Thoracic aorta (tissue), 2 donors: ENCODE measurements at regions not wholly inside any gene's neighbourhood (a gene's known extent, or its start where the extent isn't known, plus 50 kb on each side); places are given as distances from the start of the nearest gene placed in this dataset.
A peak's percentile ranks its signal among the peaks of the same experiment; 100 is the strongest.
"Not testable (repeated sequence)": the region's sequence is repeated elsewhere in the genome, so short reads cannot be mapped to it uniquely, and the experiment has no call there.

Source experiments
- ATAC-seq: fragments of 150-250 bp; one replicate; pipeline ENCODE4 v1.8.0; 2017; ENCODE audit warnings: low read depth; ENCODE audit not compliant: insufficient number of reproducible peaks, low FRiP score
- DNase-seq: peaks from one replicate; pipeline ENCODE4 v3.0.0-alpha.2; 2020; ENCODE audit warnings: low spot score
- H3K27ac ChIP-seq, 2 donors: fragments of 200-600 bp; sonication (generic); 1 replicate in 1 of 2; 2 replicates in 1 of 2; pipeline ENCODE4 v1.5.1; 2016; ENCODE audit warnings: mild to moderate bottlenecking in 2 of 2, moderate library complexity in 2 of 2
- H3K27me3 ChIP-seq: fragments of 200-600 bp; sonication (generic); replicated peaks from 2 replicates; pipeline ENCODE4 v1.6.0; 2016; ENCODE audit warnings: mild to moderate bottlenecking; ENCODE audit not compliant: insufficient read depth
- H3K36me3 ChIP-seq: fragments of 200-600 bp; sonication (generic); one replicate; pipeline ENCODE4 v1.5.1; 2016
- H3K4me1 ChIP-seq, 2 donors: fragments of 200-600 bp; sonication (generic); 1 replicate in 1 of 2; 2 replicates in 1 of 2; pipeline versions ENCODE4 v1.5.1 to v1.6.0; 2016; ENCODE audit warnings: low read depth in 2 of 2, mild to moderate bottlenecking in 1 of 2; ENCODE audit not compliant: control insufficient read depth in 1 of 2
- H3K4me3 ChIP-seq: fragments of 200-600 bp; sonication (generic); 2 replicates; pipeline ENCODE4 v1.5.1; 2016; ENCODE audit warnings: mild to moderate bottlenecking
- H3K9me3 ChIP-seq: fragments of 200-600 bp; sonication (generic); 2 replicates; pipeline ENCODE4 v1.5.1; 2016
- TF ChIP-seq, protein P1 (sequence below): fragments of 200-600 bp; sonication (generic); IDR thresholded peaks from one replicate; pipeline ENCODE4 v1.5.1; 2019; ENCODE audit warnings: antibody characterized with exemption

GRCh38 chr15:34514251-34514670, 69.2 kb downstream of the GOLGA8B start:
- no peaks in the 10 kb centered on the region for H3K36me3 ChIP-seq
- ATAC-seq (no peak), DNase-seq (no peak)
- H3K4me1 ChIP-seq, result peaks cover 0 to 6% of the 10 kb centered on the region in 2 donors
- TF ChIP-seq, protein P1, sequence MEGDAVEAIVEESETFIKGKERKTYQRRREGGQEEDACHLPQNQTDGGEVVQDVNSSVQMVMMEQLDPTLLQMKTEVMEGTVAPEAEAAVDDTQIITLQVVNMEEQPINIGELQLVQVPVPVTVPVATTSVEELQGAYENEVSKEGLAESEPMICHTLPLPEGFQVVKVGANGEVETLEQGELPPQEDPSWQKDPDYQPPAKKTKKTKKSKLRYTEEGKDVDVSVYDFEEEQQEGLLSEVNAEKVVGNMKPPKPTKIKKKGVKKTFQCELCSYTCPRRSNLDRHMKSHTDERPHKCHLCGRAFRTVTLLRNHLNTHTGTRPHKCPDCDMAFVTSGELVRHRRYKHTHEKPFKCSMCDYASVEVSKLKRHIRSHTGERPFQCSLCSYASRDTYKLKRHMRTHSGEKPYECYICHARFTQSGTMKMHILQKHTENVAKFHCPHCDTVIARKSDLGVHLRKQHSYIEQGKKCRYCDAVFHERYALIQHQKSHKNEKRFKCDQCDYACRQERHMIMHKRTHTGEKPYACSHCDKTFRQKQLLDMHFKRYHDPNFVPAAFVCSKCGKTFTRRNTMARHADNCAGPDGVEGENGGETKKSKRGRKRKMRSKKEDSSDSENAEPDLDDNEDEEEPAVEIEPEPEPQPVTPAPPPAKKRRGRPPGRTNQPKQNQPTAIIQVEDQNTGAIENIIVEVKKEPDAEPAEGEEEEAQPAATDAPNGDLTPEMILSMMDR, result no peak
- peak overlapping the region; percentile 79 for H3K4me3 ChIP-seq
- H3K27ac ChIP-seq, result peak overlapping the region; percentile 28 to 55
- H3K9me3 ChIP-seq, result no peaks in the 10 kb centered on the region
- no peaks in the 10 kb centered on the region for H3K27me3 ChIP-seq

DNA sequence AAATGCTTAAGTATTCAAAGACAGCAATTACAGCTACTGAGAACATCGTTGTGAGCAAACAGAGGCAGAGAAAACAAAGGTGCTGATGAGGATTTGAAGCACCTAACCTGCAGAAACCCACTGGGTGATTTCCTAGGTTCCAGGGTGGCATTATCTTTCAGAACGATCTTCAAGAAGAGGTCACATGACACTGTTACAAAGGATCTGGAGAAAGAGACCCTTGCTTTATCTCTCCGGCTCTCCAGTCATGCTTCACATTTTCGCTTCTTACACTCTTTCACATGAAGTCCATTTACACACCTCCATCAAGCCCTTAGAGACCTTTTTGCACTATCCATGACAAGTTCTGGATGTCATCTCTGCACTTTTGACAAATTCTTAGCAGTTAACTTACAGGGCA, 70.8 kb downstream of the GOLGA8B start:
- Histone ChIP-seq H3K27ac (no peak overlapping the region), H3K9me3 (no peaks in the 10 kb centered on the region), H3K36me3 (no peaks in the 10 kb centered on the region), H3K27me3 (no peaks in the 10 kb centered on the region), H3K4me3 (no peak overlapping the region), H3K4me1 (peaks cover 0 to 6% of the 10 kb centered on the region in 2 donors)
- ATAC-seq (no peak), DNase-seq (no peak)
- TF ChIP-seq, protein P1, result no peak

DNA sequence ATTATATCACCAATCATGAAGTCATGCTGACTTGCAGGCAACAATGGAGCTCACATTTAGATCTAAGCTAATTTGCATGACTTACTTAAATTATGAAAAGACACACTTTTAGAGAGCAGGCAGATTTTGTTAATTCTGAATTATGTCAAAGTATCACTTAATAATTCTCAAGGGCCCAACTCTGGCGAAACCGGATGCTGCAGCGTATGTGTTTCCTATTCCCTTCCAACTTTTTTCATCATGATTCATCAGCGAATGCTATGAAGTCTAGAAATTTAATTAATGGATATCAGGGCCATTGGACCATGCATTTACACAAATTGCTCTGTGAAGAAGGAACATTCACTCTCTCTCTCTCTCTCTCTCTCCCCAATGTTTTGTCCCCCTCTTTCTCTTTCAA, 63.5 kb upstream of the GOLGA8A start:
- H3K36me3 ChIP-seq, result no peaks in the 10 kb centered on the region
- H3K9me3 ChIP-seq, result no peaks in the 10 kb centered on the region
- H3K27me3 ChIP-seq, result no peaks in the 10 kb centered on the region
- DNase-seq (no peak), ATAC-seq (no peak)
- H3K4me3 ChIP-seq, result no peak overlapping the region
- no peak overlapping the region for H3K27ac ChIP-seq
- TF ChIP-seq, protein P1, result no peak
- H3K4me1 ChIP-seq, result no peaks in the 10 kb centered on the region

GRCh38 chr15:34496207-34496995, 58.8 kb upstream of the GOLGA8A start:
- Histone ChIP-seq H3K27ac (no peak overlapping the region), H3K9me3 (peaks cover 2% of the 10 kb centered on the region), H3K4me1 (no peaks in the 10 kb centered on the region), H3K27me3 (no peaks in the 10 kb centered on the region), H3K36me3 (no peaks in the 10 kb centered on the region), H3K4me3 (peak overlapping the region; percentile 58)
- DNase-seq (no peak), ATAC-seq (no peak)
- TF ChIP-seq, protein P1, result no peak

- not testable (repeated sequence) for H3K9me3 ChIP-seq, H3K27ac ChIP-seq, ATAC-seq, DNase-seq, H3K4me3 ChIP-seq, H3K36me3 ChIP-seq, H3K4me1 ChIP-seq, H3K27me3 ChIP-seq
Measured at GRCh38 chr15:34495707-34496106, 58.1 kb upstream of the GOLGA8A start.

- no peak overlapping the region for H3K27ac ChIP-seq
- H3K4me1 ChIP-seq, result no peaks in the 10 kb centered on the region
- DNase-seq, result no peak
- H3K27me3 ChIP-seq, result no peaks in the 10 kb centered on the region
- H3K4me3 ChIP-seq, result no peak overlapping the region
- ATAC-seq, result no peak
- no peaks in the 10 kb centered on the region for H3K36me3 ChIP-seq
- peaks cover 5% of the 10 kb centered on the region for H3K9me3 ChIP-seq
- TF ChIP-seq, protein P1, result no peak
Measured at GRCh38 chr15:34494084-34494399, 56.4 kb upstream of the GOLGA8A start.
